GM23338 (cell line): ENCODE measurements at regions not wholly inside any gene's neighbourhood (a gene's known extent, or its start where the extent isn't known, plus 50 kb on each side); places are given as distances from the start of the nearest gene placed in this dataset.

Experiments
- ATAC-seq: fragments of 200-7000 bp; cut with Tn5 transposase; 3 replicates; pipeline ENCODE4 v1.9.1; 2020
- DNase-seq: peaks from one replicate; pipeline ENCODE4 v3.0.0-alpha.2; 2015; ENCODE audit warnings: low spot score
- H2AFZ ChIP-seq: fragments of 200-600 bp; sonication (generic); 2 replicates; pipeline ENCODE4 v1.8.0; 2016; ENCODE audit warnings: antibody characterized with exemption, mild to moderate bottlenecking, moderate library complexity
- H3F3A ChIP-seq: fragments of 200-600 bp; sonication (generic); replicated peaks from 2 replicates; pipeline ENCODE4 v1.8.0; 2017; ENCODE audit warnings: antibody characterized with exemption, mixed run types, low read depth
- H3K27ac ChIP-seq: fragments of 200-600 bp; sonication (generic); 2 replicates; pipeline ENCODE4 v1.6.1; 2016; ENCODE audit warnings: low read depth
- H3K27me3 ChIP-seq: fragments of 200-600 bp; sonication (generic); 2 replicates; pipeline ENCODE4 v1.8.0; 2016; ENCODE audit warnings: mild to moderate bottlenecking, mixed run types, moderate library complexity; ENCODE audit not compliant: insufficient read depth
- H3K36me3 ChIP-seq: fragments of 200-600 bp; sonication (generic); 2 replicates; pipeline ENCODE4 v1.8.0; 2016; ENCODE audit warnings: mild to moderate bottlenecking; ENCODE audit not compliant: insufficient read depth
- H3K4me1 ChIP-seq: fragments of 200-600 bp; sonication (generic); 2 replicates; pipeline ENCODE4 v1.8.0; 2016; ENCODE audit warnings: mild to moderate bottlenecking, moderate library complexity; ENCODE audit not compliant: insufficient read depth
- H3K4me2 ChIP-seq: fragments of 200-600 bp; sonication (generic); 2 replicates; pipeline ENCODE4 v1.7.1; 2017; ENCODE audit warnings: mixed run types
- H3K4me3 ChIP-seq: fragments of 200-600 bp; sonication (generic); 2 replicates; pipeline ENCODE4 v1.6.1; 2016; ENCODE audit warnings: mixed run types
- H3K79me2 ChIP-seq: fragments of 200-600 bp; sonication (generic); replicated peaks from 2 replicates; pipeline ENCODE4 v1.8.0; 2017; ENCODE audit warnings: mild to moderate bottlenecking; ENCODE audit not compliant: insufficient read depth
- H3K9me2 ChIP-seq: fragments of 200-600 bp; sonication (generic); 2 replicates; pipeline ENCODE4 v1.8.0; 2017; ENCODE audit not compliant: insufficient read depth
- H4K20me1 ChIP-seq: fragments of 200-600 bp; sonication (generic); replicated peaks from 2 replicates; pipeline ENCODE4 v1.8.0; 2017; ENCODE audit warnings: mild to moderate bottlenecking; ENCODE audit not compliant: insufficient read depth
- H3K27ac Mint-ChIP-seq: 2 replicates; pipeline ENCODE4 v1.8.0; 2020; ENCODE audit warnings: inconsistent platforms, mild to moderate bottlenecking, moderate library complexity, mixed read lengths
- H3K27me3 Mint-ChIP-seq: 3 replicates; pipeline ENCODE4 v1.8.0; 2022; ENCODE audit warnings: low read depth, mild to moderate bottlenecking, moderate library complexity, mixed read lengths, inconsistent platforms; ENCODE audit not compliant: insufficient read depth, poor library complexity
- H3K36me3 Mint-ChIP-seq: 3 replicates; pipeline ENCODE4 v1.8.0; 2021; ENCODE audit warnings: low read depth, mild to moderate bottlenecking, inconsistent platforms, moderate library complexity, mixed read lengths
- H3K4me1 Mint-ChIP-seq: 3 replicates; pipeline ENCODE4 v1.8.0; 2020; ENCODE audit warnings: mild to moderate bottlenecking, inconsistent platforms, mixed read lengths
- H3K4me3 Mint-ChIP-seq: 3 replicates; pipeline ENCODE4 v1.8.0; 2021; ENCODE audit warnings: moderate library complexity, mild to moderate bottlenecking, inconsistent platforms, mixed read lengths
- H3K9me3 Mint-ChIP-seq: 3 replicates; pipeline ENCODE4 v1.8.0; 2020; ENCODE audit warnings: moderate library complexity, mild to moderate bottlenecking, inconsistent platforms, mixed read lengths
- CREB1 ChIP-seq: fragments of 250-450 bp; sonication (Bioruptor Pico); IDR thresholded peaks from 2 replicates; pipeline ENCODE4 v1.5.0; 2020; ENCODE audit warnings: low read depth, mild to moderate bottlenecking, moderate library complexity
- ETS1 ChIP-seq: IDR thresholded peaks from 2 replicates; pipeline ENCODE4 v1.6.1; 2016; ENCODE audit warnings: antibody characterized with exemption
- JUNB ChIP-seq: IDR thresholded peaks from one replicate; pipeline ENCODE4 v1.6.1; 2016; ENCODE audit warnings: antibody characterized with exemption; ENCODE audit not compliant: unreplicated experiment
- NANOG ChIP-seq: IDR thresholded peaks from 2 replicates; pipeline ENCODE4 v1.6.1; 2016; ENCODE audit warnings: antibody characterized with exemption, borderline replicate concordance
- POLR2AphosphoS5 ChIP-seq: IDR thresholded peaks from 2 replicates; pipeline ENCODE4 v1.6.1; 2016; ENCODE audit warnings: antibody characterized with exemption, low read depth
- ZNF114 ChIP-seq: fragments of 250-450 bp; sonication (Bioruptor Pico); IDR thresholded peaks from 2 replicates; pipeline ENCODE4 v1.5.0; 2020; ENCODE audit warnings: mild to moderate bottlenecking, moderate library complexity
- ZNF462 ChIP-seq: fragments of 250-450 bp; sonication (Bioruptor Pico); IDR thresholded peaks from 2 replicates; pipeline ENCODE4 v1.5.0; 2020; ENCODE audit warnings: mild to moderate bottlenecking, moderate library complexity

GRCh38 chr11:104781719-104782376, 116.4 kb downstream of the CASP12 start:
- H3K36me3 ChIP-seq: no peaks in the 10 kb centered on the region
- H2AFZ ChIP-seq: no peak overlapping the region
- peak overlapping the region; percentile 33 for H3K4me2 ChIP-seq
- peaks cover 6% of the 10 kb centered on the region; the same call in 1 of the 2 replicates for H3F3A ChIP-seq
- Mint-ChIP-seq H3K9me3 (peaks cover 8% of the 10 kb centered on the region; the same call in 2 of the 3 replicates), H3K27ac (peak overlapping the region; percentile 71), H3K36me3 (peaks cover 25% of the 10 kb centered on the region), H3K4me1 (peaks cover 30% of the 10 kb centered on the region), H3K4me3 (no peak overlapping the region; the same call in 2 of the 3 replicates), H3K27me3 (peaks cover 4% of the 10 kb centered on the region)
- ATAC-seq (peak; percentile 60), DNase-seq (peak; percentile 46)
- H3K27me3 ChIP-seq: no peaks in the 10 kb centered on the region
- no peak for TF ChIP-seq JUNB
- peak; percentile 74 for TF ChIP-seq ZNF462 (CRISPR knock-in tag)
- TF ChIP-seq ZNF114 (CRISPR knock-in tag): no peak
- no peak for TF ChIP-seq CREB1 (CRISPR knock-in tag)
- TF ChIP-seq POLR2AphosphoS5: peak; percentile 38; the same call in 1 of the 2 replicates
- peak; percentile 99 for TF ChIP-seq NANOG
- peak; percentile 81 for TF ChIP-seq ETS1
- peak overlapping the region; percentile 88 for H3K27ac ChIP-seq
- no peaks in the 10 kb centered on the region for H3K79me2 ChIP-seq
- H4K20me1 ChIP-seq: no peaks in the 10 kb centered on the region
- peaks cover 23% of the 10 kb centered on the region for H3K4me1 ChIP-seq
- H3K4me3 ChIP-seq: peak overlapping the region; percentile 12
- H3K9me2 ChIP-seq: 0 out of 2 replicates have a peak, but pooled peaks cover 3% of the 10 kb centered on the region
